Stimulated activated CD4-positive, alpha-beta T cell treated with anti-CD3 and anti-CD28 coated beads, Interleukin-15, amount 100 ng/mL, for 48 hours (primary cell): ENCODE measurements at regions not wholly inside any gene's neighbourhood (a gene's known extent, or its start where the extent isn't known, plus 50 kb on each side); places are given as distances from the start of the nearest gene placed in this dataset.
"Not testable (repeated sequence)": the region's sequence is repeated elsewhere in the genome, so short reads cannot be mapped to it uniquely, and the experiment has no call there.

Source experiments
- DNase-seq, 2 donors: peaks; one replicate each; pipeline ENCODE4 v3.0.0-alpha.2; 2020; ENCODE audit warnings: low read depth in 2 of 2

DNA sequence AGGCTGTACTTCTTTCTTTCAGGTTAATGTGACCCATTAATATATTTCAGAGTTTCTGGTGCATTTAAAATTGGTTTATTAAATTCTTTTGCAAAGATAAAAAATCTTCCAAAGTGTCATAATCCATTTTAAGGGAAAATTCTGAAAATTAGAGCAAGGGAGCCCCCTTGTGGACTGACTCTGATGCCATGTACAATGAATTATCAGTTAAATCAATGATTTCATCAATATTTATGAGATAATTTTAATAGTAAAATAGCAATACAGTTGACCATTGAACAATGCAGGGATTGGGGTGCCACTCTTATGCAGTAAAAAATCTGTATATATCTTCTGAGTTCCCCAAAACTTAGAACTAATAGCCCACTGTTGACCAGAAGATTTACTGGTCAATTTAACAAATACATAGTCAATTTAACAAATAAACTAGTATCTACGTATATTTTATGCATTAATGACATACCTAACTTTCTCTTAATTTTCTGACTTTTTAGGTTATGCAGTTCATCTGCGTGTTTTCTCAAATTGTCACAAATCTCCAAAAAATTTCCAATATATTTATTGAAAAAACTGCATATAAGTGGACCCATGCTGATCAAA lies 479.1 kb upstream of the MIR17HG start:
- DNase-seq: peak in 1 of 2 donors; percentile 0

DNA sequence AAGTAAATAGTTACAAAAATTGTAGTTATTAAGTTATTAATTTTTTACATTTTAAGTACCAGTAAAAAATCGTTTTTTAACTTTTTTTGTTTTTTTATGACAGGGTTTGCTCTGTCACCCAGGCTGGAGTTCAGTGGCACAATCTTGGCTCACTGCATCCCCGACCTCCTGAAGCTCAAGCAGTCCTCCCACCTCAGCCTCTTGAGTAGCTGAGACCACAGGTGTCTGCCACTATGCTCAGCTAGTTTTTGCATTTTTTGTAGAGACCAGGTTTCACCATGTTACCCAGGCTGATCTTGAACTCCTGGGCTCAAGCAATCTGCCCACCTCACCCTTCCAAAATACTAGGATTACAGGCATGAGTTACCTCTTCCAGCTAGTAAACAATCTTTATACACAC lies 477.9 kb upstream of the MIR17HG start:
- DNase-seq: no peak

DNA sequence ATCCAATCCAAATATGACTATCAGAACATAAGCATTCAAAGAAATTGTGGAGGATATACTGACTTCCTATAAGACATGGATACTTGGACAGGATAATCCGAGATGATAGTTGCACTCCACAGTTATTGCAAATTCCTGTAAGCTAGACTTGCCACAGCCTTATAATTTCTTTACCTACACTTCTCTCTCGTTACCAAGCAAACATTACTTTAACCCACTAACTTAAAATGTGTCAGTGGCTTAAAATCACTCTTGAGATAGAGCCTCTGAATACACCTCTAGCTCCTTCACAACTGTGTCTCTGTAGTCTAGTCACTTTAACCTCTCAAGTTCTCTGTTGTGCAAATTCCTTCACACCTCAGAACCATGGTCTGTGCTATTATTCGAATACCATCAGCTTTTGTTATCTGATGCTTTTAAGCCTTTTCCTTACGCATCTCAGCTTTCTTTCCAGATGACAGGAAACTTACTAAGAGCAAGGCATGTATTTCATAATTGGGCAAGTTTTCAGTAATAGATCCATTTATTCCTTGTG lies 474.9 kb upstream of the MIR17HG start:
- no peak for DNase-seq

DNA sequence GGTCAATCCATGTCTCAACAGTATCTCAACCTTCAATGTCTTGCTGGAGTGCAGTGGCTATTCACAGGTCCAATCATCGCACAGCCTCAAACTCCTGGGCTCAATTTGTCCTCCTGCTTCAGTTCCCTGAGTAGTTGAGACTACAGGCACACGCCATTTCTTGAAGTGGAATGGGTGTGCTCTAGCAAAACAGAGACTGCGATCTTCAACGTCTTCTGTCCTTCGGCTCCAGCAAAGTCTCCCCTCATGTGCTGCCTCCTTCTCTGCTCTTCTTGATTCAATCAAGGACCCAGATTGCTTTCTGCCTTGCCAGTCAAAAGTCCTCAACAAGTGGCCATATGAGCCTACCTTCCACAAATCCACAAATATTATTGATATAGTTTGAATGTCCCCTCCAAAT lies 466.7 kb upstream of the MIR17HG start:
- no peak for DNase-seq

DNA sequence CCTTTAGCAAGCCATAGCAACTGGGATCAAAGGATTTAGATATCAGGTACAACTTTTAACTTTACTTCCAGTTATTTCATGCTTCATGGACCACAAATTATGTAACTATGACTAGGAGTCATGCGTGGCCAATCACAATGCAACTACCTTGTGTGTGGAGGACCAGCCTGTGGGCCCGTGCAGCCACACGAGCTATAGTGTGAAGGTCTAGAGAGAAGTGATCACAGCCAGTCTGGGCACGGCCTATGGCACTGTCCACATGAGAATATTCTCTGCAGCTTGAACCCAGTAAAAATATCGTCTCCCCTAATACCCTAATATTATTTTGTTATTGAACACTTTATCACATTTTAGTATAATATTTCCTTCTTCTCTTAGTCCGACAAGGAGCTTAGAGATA lies 464.9 kb upstream of the MIR17HG start:
- DNase-seq: no peak

DNA sequence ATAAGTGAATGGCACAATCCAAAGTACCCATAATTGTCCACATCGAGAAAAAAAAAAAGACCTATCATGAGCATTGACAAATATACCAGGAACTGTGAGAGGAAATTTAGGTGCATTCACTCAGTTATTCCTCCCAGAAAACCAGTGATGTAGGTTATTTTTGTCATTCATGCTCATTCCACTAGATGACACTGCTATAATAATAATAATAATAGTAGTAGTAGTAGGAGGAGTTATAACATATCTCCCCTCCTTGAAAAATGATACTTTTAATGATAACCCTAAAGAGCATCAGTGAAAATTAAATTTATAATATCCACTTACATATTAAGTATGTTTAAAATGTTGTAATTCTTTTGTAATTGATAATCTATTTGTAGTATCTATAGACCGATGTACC lies 463.9 kb upstream of the MIR17HG start:
- no peak for DNase-seq

DNA sequence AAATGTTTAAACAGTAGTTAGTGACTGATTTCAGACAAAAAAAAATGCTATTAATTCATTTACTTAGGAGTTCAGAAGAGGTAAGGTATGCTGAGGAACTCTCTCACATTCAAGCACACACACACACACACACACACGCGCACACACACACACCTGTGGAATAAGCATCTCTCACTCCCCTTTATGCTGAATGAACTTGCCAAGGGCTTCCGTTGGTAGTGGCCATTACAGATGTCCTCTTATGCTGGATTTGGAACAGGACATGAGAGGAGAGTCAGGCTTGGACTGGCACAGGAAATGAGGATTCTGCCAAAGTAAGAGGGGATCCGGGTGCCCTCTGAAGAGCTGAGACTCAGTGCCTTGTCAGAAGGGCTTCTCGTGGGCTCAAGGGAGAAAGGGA lies 463.4 kb upstream of the MIR17HG start:
- no peak for DNase-seq

DNA sequence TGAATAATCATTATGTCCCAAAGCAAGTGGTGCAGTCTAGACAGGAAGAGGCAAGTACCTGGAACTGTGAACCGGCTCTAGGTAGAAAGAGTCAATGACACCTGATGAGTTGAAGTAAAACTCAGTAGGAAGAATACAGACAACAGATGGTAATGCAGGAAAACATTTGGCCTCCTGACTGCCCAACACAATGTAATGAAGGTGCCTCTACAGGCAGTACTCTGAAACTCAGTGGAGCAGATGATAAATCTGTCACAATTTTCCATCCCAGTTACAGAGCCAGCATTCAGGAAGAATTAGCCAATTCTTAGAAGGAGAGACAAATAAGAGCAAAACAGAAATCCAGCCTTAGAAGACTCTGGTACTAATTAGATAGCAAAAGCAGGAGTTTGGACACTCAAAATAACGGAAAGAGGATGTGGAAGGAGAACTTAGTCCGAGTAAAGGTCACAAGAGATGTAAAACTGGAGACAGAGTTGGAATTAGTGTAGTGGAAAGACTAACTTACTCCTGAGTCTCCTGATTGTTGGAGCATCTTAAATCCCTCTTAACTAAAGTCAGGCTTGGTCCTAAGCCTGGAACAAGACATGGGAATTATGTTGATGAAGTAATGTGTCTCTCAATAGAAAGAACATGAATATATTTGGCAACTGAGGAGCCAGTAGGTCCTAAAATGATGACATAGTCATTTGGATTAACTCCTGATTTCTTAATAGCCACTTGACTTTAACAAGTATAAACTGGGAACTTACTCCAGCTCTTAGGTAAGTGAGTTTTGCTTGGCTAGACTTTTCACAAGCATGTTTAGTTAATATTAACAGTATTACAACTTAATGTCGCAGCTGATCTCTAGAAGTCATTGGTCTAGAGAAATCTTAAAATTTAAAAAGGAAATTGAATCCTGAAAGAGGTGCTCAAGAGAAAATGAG lies 457.3 kb upstream of the MIR17HG start:
- DNase-seq: no peak

DNA sequence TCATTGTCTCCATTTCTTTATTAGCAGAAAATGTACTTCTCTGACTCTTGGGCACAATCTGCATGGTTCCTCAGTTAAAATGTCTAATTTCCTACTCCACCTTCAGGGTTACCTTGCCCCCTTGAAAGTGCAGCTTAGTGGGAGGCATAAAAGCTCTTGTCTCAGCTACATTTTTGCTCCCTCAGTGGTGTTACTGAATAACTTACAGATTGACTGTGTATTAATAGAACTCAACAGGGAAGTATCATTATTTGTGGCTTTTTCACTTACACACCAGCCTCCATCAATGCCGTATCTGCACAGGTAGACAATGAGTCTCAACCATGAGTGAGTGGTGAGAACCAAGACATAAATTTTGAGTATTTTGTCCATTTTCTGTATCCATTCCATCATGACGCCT lies 456.2 kb upstream of the MIR17HG start:
- DNase-seq: no peak

DNA sequence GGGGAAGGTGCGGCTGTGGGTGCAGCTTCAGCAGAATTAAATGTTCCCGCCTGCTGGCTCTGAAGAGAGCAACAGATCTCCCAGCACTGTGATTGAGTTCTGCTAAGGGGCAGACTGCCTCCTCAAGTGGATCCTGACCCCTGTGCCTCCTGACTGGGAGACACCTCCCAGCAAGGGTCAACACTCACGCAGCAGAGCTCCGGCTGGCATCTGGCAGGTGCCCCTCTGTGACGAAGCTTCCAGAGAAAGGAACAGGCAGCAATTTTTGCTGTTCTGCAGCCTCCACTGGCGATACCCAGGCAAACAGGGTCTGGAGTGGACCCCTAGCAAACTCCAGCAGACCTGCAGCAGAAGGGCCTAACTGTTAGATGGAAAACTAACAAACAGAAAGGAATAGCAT lies 454.3 kb upstream of the MIR17HG start:
- not testable (repeated sequence) for DNase-seq

DNA sequence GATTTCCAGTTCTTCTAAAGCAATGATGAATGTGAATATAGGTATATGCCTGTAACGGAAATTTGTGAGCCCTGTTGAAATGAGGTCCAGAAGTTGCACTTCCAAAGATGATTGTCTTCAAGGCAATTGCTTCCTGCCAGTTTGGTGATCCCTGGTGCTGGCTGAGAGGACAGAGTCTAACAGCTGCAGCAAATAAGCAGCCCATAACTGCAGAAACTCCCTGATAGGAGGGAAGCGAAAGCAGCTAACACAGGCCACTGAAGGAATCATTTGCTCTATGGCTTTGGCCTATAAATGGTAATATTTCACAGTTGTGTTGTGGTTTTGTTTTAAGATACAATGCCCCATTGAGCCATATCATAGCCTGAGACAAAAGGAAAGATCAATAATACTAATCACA lies 451.5 kb upstream of the MIR17HG start:
- no peak for DNase-seq

DNA sequence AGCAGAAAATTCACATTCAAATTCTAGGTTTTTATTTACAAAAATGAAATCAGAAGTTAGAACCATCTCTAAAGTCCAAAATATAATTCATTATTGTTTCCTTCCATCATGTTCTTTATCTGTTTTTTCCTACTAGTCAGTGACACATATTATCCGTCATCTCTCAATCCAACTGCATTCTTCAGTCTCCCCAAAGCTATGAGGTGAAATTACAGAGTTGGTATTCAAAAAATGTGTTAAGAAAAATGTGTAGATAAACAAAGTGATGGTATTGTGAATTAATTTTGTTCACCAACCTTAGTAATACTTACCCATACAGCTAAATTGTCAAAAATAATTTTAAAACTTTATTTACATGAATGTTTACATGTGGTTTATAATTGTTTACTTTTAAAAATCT lies 448.7 kb upstream of the MIR17HG start:
- no peak for DNase-seq

DNA sequence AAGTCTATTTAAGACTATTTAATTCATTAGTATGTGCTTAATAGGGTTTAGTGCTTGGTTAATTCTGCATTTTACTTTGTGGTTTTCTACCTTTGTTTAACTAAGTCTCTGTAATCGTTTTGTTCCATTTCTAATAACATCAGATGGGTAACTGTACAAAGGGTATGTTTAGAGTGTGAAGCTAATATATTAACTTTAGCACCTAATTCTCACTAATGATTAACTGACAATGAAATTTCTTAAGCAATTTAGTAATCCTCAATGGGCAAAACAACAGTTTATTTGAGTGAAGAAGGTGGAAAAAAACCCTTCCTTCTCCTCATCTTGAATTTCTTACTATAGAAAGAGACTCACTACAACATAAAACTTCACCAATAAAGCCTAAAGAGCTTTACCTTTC lies 448.1 kb upstream of the MIR17HG start:
- DNase-seq: no peak

DNA sequence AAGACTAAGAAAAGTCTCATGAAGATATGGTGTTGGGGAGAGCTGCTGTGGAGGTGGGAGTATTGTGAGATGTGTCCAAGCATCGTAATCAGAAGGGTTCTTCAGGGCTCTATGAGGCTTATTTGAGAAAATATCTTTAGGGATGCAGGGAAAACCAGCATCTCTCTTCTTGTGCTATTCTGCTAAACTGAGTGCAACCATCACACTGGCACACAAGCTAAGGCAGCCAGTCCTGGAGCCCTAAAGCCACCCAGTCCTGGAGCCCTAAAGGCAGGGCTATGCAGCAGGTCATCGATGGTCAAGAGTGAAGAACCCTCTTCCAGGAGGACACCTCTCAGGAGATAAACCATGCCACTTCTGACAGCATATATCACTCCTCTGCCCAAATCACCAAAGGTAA lies 445.2 kb upstream of the MIR17HG start:
- DNase-seq: no peak

DNA sequence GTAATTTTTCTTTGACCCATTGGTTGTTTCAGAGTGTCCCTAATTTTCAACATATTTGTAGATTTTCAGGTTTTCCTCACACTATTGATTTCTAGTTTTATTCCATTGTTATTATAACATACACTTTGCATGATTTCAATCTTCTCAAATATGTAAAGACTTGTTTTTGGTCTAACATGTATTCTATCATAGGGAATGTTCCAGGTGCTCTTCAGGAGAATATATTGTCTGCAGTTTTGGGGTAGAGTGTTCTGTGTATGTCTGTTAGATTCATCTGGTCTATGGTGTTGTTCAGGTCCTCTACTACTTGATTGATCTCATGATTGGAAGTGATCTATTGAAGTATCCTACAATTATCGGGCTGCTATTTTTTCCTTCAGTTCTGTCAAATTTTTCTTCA lies 440.9 kb upstream of the MIR17HG start:
- no peak for DNase-seq

DNA sequence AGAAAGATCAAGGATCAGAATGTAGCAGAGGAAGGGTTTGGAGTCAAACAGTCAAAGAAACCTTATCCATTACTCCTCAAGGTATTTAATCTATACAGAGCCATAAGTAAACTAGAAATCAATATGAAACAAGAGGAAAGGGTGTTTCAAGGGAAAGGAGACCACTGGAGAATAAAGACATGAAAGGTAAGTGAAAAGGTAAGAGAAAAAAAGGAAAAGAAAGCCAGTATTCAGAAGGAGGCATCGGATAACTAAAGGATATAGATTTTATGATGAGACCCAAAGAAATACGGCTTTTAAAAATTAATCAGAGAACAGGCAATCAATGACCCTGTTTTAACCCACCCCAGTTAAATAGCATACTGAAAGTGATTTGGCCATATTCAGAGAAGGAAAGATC lies 438.7 kb upstream of the MIR17HG start:
- DNase-seq: no peak

DNA sequence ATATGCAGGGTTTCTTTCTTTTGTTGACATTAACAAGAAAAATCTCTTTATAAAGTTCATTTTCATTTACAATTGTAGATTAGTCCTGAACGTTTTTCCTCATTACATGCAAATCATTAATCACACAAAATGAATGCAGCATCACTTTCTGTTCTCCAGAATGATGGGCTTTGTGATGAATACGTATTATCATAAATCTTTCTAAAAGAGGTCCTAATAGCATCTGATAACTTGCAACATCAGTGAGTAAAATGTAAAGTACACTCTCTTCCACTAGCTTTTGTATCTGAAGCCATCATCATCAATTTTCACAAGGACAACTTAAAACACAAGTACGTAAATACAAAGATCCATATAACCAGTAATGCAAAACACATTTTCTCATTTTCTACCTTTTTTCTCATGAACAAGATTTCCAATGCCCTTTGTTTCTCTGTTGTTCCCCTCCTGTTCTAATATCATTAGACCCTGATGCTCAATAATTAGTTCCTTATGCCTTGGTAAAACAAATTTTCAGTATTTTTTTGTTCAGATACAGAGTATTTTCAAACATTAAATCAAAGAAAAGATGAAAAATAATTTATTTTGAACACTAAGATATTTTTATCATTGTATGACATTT lies 437.4 kb upstream of the MIR17HG start:
- no peak for DNase-seq

DNA sequence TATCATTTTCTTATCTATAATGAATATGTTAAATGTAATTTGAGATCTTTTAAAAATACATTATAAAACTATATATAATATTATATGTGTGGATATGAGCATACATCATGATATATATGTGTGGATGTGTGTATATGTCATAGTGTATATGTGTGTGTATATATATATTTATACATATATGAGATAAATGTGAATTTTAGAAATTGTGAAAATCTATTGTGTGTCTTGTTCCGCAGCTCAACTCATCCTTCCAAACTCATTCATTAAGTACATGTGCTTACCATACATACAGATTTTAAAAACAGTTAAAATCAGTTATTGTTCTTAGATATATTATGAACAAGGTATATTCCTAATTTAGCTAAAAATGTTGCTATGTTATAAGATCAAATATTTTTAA lies 435.2 kb upstream of the MIR17HG start:
- DNase-seq: no peak

DNA sequence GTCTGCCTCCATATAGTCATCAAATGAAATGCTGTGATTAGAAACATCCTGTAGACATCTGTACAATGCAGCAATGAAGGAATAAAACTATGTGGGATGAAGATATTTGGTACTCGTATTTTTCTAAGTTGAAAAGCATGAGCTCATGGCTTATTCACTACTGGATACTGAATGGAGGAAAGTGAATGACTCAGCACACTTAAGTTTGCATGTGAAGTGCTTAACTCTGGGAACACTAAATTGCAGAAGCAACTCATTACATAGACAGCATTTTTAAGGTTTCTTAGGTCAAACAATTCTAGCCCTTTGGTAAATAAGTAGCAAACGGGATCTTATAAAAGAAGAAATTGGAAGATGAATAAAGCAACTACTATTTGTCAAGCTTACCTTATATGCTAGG lies 429.0 kb upstream of the MIR17HG start:
- no peak for DNase-seq

DNA sequence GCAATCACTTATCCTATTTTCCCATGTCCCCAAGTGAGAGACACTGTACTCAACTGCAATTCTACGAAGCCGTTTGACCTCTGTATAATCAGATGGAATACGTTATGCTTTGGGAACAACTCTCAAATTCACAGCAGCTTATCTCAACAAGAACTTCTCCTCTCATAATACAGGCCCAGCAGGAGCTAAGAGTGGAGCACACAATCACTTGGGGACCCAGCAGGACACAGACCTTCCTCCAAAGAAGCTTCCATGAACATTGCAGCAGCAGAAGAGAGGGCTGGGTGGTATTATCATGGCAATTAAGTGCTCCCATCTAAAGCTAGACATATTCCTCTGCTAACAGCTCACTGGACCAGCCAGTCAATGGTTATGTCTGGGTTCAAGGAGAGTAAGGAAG lies 428.3 kb upstream of the MIR17HG start:
- no peak for DNase-seq

DNA sequence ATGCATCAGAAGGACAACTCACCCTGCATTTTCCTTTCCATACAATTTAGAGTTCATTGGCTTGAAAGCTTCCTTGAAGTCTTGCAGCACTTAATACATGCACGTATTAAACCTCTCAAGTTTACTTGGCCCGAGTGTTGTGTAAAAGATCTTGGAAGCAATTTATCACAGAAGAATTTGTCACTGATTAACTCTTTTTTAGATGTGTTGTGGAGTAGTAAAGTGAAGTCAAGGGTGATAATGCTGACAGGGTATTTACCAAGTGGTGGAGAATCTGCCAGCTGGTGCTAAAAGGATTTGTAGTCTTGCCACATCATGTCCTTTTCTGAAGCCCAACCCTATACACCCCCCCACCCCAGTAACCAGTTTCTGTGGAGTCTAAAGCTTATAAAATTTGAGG lies 421.0 kb upstream of the MIR17HG start:
- DNase-seq: no peak

DNA sequence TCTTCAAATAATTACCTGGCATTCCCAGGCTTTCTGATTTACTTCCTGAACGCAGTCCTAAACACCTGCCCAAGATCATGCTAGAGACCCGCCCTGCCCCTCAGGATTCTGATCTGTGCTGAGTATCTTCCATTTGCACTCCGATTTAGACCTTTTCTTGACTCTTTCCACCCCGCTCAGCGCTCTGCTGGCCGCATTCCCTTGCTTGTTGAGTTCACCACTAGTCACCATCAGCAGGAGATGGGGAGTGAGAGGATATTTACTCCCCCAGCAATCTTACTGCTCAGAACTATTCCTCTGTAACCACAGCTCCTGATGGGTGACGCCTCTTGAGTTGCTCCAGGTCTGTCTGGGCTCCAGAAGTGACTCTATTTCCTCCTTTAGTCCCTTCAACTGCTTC lies 419.4 kb upstream of the MIR17HG start:
- no peak for DNase-seq
